ENCODE measurements at regions not wholly inside any gene's neighbourhood (a gene's known extent, or its start where the extent isn't known, plus 50 kb on each side); places are given as distances from the start of the nearest gene placed in this dataset.

- DNase-seq, result no peak
These were observed 263.4 kb downstream of the PLA2G4A start for GRCh38 chr1:187092104-187092503.

GRCh38 chr1:187096689-187097088 is 267.9 kb downstream of the PLA2G4A start:
- no peak for DNase-seq

- no peak for DNase-seq
These were observed 281.6 kb downstream of the PLA2G4A start for GRCh38 chr1:187110351-187110750.

- DNase-seq, result no peak
These were observed 286.0 kb downstream of the PLA2G4A start for GRCh38 chr1:187114792-187115191.

GRCh38 chr1:187121661-187122060 is 292.9 kb downstream of the PLA2G4A start:
- DNase-seq, result no peak

- DNase-seq, result no peak
These were observed 293.8 kb downstream of the PLA2G4A start for GRCh38 chr1:187122566-187122965.

GRCh38 chr1:187129132-187129531 is 300.4 kb downstream of the PLA2G4A start:
- DNase-seq, result no peak

GRCh38 chr1:187143783-187144182 is 315.0 kb downstream of the PLA2G4A start:
- no peak for DNase-seq

- no peak for DNase-seq
These were observed 317.6 kb downstream of the PLA2G4A start for GRCh38 chr1:187146388-187146787.

- DNase-seq, result no peak
These were observed 322.8 kb downstream of the PLA2G4A start for GRCh38 chr1:187151555-187151954.

GRCh38 chr1:187153047-187153446 is 324.3 kb downstream of the PLA2G4A start:
- DNase-seq, result no peak

- DNase-seq, result no peak
These were observed 328.4 kb downstream of the PLA2G4A start for GRCh38 chr1:187157115-187157514.

GRCh38 chr1:187157552-187157951 is 328.8 kb downstream of the PLA2G4A start:
- no peak for DNase-seq

GRCh38 chr1:187167555-187167954 is 338.8 kb downstream of the PLA2G4A start:
- DNase-seq, result no peak

GRCh38 chr1:187168297-187168696 is 339.5 kb downstream of the PLA2G4A start:
- DNase-seq, result no peak

GRCh38 chr1:187185389-187185788 is 356.6 kb downstream of the PLA2G4A start:
- DNase-seq, result no peak

- DNase-seq, result no peak
These were observed 368.9 kb downstream of the PLA2G4A start for GRCh38 chr1:187197685-187198084.

- no peak for DNase-seq
These were observed 374.5 kb downstream of the PLA2G4A start for GRCh38 chr1:187203257-187203656.

- DNase-seq, result no peak
These were observed 383.6 kb downstream of the PLA2G4A start for GRCh38 chr1:187212377-187212776.

- no peak for DNase-seq
These were observed 397.6 kb downstream of the PLA2G4A start for GRCh38 chr1:187226396-187226795.

GRCh38 chr1:187228790-187229189 is 400.0 kb downstream of the PLA2G4A start:
- DNase-seq, result no peak

GRCh38 chr1:187229496-187229895 is 400.7 kb downstream of the PLA2G4A start:
- DNase-seq, result no peak

- DNase-seq, result no peak
These were observed 406.0 kb downstream of the PLA2G4A start for GRCh38 chr1:187234706-187235105.

- DNase-seq, result no peak
These were observed 407.4 kb downstream of the PLA2G4A start for GRCh38 chr1:187236199-187236598.

GRCh38 chr1:187236676-187237075 is 407.9 kb downstream of the PLA2G4A start:
- DNase-seq, result no peak

- no peak for DNase-seq
These were observed 408.8 kb downstream of the PLA2G4A start for GRCh38 chr1:187237542-187237941.
